ENCODE measurements at regions not wholly inside any gene's neighbourhood (a gene's known extent, or its start where the extent isn't known, plus 50 kb on each side); places are given as distances from the start of the nearest gene placed in this dataset.

DNA sequence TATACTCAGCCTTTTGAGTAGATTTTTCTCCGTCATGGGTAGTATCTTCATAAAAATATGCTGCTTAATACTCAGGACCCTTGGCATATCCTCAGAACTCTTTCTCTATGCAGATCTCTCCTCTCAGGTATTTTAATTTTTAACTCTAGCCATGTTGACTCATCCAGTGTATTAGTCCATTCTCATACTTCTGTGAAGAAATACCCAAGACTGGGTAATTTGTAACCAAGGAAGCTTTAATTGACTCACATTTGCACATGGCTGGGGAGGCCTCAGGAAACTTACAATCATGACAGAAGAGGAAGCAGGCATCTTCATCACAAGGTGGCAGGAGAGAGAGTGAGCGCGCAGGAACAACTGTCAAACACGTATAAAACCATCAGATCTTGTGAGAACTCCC lies 129.3 kb upstream of the CD96 start:
- TF ChIP-seq POLR2A (IDR thresholded peaks at IDR 0.05) (no peak), CTCF (IDR thresholded peaks at IDR 0.05) (no peak)
